A673 (cell line): ENCODE measurements at regions not wholly inside any gene's neighbourhood (a gene's known extent, or its start where the extent isn't known, plus 50 kb on each side); places are given as distances from the start of the nearest gene placed in this dataset.
"Not testable (repeated sequence)": the region's sequence is repeated elsewhere in the genome, so short reads cannot be mapped to it uniquely, and the experiment has no call there.

Experiments
- BruUV-seq: library from RNA; stranded (reverse); fragments of 400-500 nt; replicated peaks from 2 replicates; lab custom pipeline; 2021; lab: Mats Ljungman, UMichigan
- CTCF ChIA-PET: fragments of 300-600 bp; sonication (Branson Sonifier 250); formaldehyde crosslinking; loops from one replicate; lab custom pipeline; 2022; ENCODE audit warnings: antibody characterized with exemption; lab: Charles Lee
- POLR2A ChIA-PET: fragments of 300-600 bp; sonication (Branson Sonifier 250); formaldehyde crosslinking; loops from one replicate; lab custom pipeline; 2022; ENCODE audit warnings: antibody characterized with exemption; ENCODE audit not compliant: low non-redundant PET; lab: Charles Lee
- DNase-seq: peaks from one replicate; pipeline ENCODE4 v3.0.0-alpha.2; 2015; ENCODE audit warnings: low spot score
- H3K27ac ChIP-seq: fragments of 200-600 bp; sonication (generic); 2 replicates; pipeline ENCODE4 v1.5.1; 2016; ENCODE audit warnings: mixed run types, low read depth, mild to moderate bottlenecking, mixed read lengths, antibody characterized with exemption, low read length; ENCODE audit not compliant: poor library complexity, severe bottlenecking
- H3K27me3 ChIP-seq: fragments of 200-600 bp; sonication (generic); replicated peaks from 2 replicates; pipeline ENCODE4 v1.6.1; 2017; ENCODE audit warnings: mixed run types, low read depth, mild to moderate bottlenecking, mixed read lengths, antibody characterized with exemption, low read length; ENCODE audit not compliant: insufficient read depth, poor library complexity
- H3K36me3 ChIP-seq: fragments of 200-600 bp; sonication (generic); 2 replicates; pipeline ENCODE4 v1.6.1; 2016; ENCODE audit warnings: mixed run types, mild to moderate bottlenecking, mixed read lengths, antibody characterized with exemption, low read length; ENCODE audit not compliant: insufficient read depth, poor library complexity, severe bottlenecking
- H3K4me1 ChIP-seq: fragments of 200-600 bp; sonication (generic); 2 replicates; pipeline ENCODE4 v1.6.1; 2017; ENCODE audit warnings: mixed run types, mild to moderate bottlenecking, mixed read lengths, antibody characterized with exemption, low read length; ENCODE audit not compliant: insufficient read depth, poor library complexity, severe bottlenecking
- H3K4me3 ChIP-seq: fragments of 200-600 bp; sonication (generic); 2 replicates; pipeline ENCODE4 v1.5.1; 2016; ENCODE audit warnings: low read depth, mixed run types, mild to moderate bottlenecking, mixed read lengths, low read length; ENCODE audit not compliant: poor library complexity, severe bottlenecking
- H3K9me3 ChIP-seq: fragments of 200-600 bp; sonication (generic); 2 replicates; pipeline ENCODE4 v1.6.1; 2016; ENCODE audit warnings: mixed run types, low read depth, mild to moderate bottlenecking, mixed read lengths, antibody characterized with exemption, low read length; ENCODE audit not compliant: poor library complexity, severe bottlenecking
- EZH2 ChIP-seq: fragments of 200-600 bp; sonication (generic); IDR thresholded peaks from 2 replicates; pipeline ENCODE4 v1.6.1; 2017; ENCODE audit warnings: borderline replicate concordance, low read depth, mild to moderate bottlenecking, mixed read lengths, antibody characterized with exemption, low read length; ENCODE audit not compliant: poor library complexity, severe bottlenecking
- intact Hi-C: fragments of 100-400 bp; cut with micrococcal nuclease; formaldehyde crosslinking; loops from one replicate; pipeline ENCODE4 v1.10.0; 2022; ENCODE audit not compliant: unreplicated experiment
- TF ChIP-seq, protein P1 (sequence below): fragments of 300-800, 200-600 bp; sonication (generic); conservative IDR thresholded peaks from 2 replicates; pipeline ENCODE4 v1.5.1; 2017; ENCODE audit warnings: low read depth, mild to moderate bottlenecking, antibody characterized with exemption, low read length, moderate library complexity, mixed read lengths

DNA sequence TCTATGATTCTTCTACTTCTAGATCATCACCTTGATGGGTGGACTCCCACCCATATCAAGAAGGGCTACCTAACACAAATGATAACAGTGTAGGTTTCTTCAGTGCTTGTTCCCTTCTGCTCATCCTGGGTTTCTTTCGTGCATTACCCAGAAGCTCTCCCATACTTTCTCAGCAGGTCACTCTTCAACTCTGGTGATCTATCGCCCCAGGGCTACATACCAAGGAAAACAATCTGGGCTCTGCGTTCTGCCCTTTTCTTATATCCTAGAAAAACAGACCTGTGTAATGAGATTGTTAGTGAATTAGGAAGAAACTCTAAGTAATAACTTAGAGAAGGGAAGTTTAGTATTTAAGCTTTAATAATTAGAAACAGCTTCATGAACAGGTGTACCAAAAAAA, 370.6 kb upstream of the SPAG17 start:
- Histone ChIP-seq H3K9me3 (peaks cover 1% of the 10 kb centered on the region), H3K36me3 (no peaks in the 10 kb centered on the region), H3K4me1 (no peaks in the 10 kb centered on the region), H3K27ac (no peak overlapping the region), H3K27me3 (no peaks in the 10 kb centered on the region), H3K4me3 (no peak overlapping the region)
- no peak for DNase-seq
- TF ChIP-seq, protein P1, sequence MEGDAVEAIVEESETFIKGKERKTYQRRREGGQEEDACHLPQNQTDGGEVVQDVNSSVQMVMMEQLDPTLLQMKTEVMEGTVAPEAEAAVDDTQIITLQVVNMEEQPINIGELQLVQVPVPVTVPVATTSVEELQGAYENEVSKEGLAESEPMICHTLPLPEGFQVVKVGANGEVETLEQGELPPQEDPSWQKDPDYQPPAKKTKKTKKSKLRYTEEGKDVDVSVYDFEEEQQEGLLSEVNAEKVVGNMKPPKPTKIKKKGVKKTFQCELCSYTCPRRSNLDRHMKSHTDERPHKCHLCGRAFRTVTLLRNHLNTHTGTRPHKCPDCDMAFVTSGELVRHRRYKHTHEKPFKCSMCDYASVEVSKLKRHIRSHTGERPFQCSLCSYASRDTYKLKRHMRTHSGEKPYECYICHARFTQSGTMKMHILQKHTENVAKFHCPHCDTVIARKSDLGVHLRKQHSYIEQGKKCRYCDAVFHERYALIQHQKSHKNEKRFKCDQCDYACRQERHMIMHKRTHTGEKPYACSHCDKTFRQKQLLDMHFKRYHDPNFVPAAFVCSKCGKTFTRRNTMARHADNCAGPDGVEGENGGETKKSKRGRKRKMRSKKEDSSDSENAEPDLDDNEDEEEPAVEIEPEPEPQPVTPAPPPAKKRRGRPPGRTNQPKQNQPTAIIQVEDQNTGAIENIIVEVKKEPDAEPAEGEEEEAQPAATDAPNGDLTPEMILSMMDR: no peak
- TF ChIP-seq EZH2: no peak
- ChIA-PET CTCF (no interaction called here), POLR2A (no interaction called here)
- intact Hi-C loops: loop anchor here (10.0 kb wide), 1 partner anchor 809 kb away; the partner anchor contains the start of gene HAO2
- BruUV-seq: no TSS peak

DNA sequence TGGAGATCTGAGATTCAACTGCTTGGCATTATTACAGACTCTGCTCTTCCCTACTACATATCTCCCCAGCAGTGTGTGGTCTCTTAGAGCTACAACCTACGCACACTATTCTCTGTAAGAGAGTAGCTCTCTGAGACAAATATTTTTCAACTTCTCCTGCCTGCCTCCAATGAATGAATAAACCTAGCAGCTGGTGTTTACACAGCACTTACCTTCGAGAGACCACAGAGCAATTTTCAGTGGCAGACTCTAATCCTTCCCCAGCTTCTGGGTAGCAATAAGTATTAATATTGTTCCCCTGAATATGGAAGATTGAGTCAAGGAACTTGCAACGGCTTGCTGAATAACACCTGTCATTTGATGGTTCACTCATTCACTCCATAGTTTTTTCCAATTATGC, 350.9 kb upstream of the SPAG17 start:
- DNase-seq: no peak
- POLR2A ChIA-PET: no interaction called here
- no TSS peak for BruUV-seq

DNA sequence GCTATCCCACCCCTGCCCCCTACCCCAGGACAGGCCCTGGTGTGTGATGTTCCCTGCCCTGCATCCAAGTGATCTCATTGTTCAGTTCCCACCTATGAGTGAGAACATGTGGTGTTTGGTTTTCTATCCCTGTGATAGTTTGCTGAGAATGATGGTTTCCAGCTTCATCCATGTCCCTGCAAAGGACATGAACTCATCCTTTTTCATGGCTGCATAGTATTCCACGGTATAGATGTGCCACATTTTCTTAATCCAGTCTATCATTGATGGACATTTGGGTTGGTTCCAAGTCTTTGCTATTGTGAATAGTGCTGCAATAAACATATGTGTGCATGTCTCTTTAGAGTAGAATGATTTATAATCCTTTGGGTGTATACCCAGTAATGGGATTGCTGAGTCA, 326.9 kb upstream of the SPAG17 start:
- intact Hi-C loops, POLR2A ChIA-PET, H3K9me3 ChIP-seq, H3K4me3 ChIP-seq, H3K27ac ChIP-seq, H3K27me3 ChIP-seq, CTCF ChIA-PET, BruUV-seq, DNase-seq, H3K36me3 ChIP-seq, H3K4me1 ChIP-seq: not testable (repeated sequence)

More for the DNA sequence above, 350.9 kb upstream of the SPAG17 start:
- Histone ChIP-seq H3K36me3 (no peaks in the 10 kb centered on the region), H3K4me1 (no peaks in the 10 kb centered on the region), H3K27me3 (no peaks in the 10 kb centered on the region), H3K27ac (no peak overlapping the region), H3K4me3 (no peak overlapping the region), H3K9me3 (no peaks in the 10 kb centered on the region)
- intact Hi-C loops: no loop called here
- TF ChIP-seq, protein P1: no peak
- no peak for TF ChIP-seq EZH2
- CTCF ChIA-PET: no interaction called here

DNA sequence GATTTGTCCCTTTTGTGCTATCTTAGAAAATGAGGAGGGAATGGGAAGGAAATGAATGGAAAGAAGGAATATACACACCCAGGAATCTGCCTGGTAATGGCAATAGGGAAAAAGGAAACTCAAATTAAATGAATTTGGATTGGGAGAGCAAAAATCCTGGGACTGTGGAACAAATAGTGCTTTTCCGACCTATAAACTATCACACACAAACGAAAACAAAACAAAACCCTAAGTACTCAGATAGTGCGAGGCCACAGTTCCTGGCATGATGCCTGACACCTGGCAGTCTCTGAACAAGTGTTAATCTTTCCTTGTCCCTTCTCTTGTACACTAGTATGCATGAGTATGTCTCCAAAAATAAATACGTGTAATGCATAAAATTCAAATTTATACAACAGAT, 319.8 kb upstream of the SPAG17 start:
- peaks cover 8% of the 10 kb centered on the region for H3K4me1 ChIP-seq
- no peak for DNase-seq
- ChIA-PET POLR2A (no interaction called here), CTCF (no interaction called here)
- H3K27ac ChIP-seq: no peak overlapping the region
- no peak overlapping the region for H3K4me3 ChIP-seq
- no TSS peak for BruUV-seq
- intact Hi-C loops: no loop called here
- H3K9me3 ChIP-seq: no peaks in the 10 kb centered on the region
- TF ChIP-seq EZH2: no peak
- TF ChIP-seq, protein P1: no peak
- no peaks in the 10 kb centered on the region for H3K27me3 ChIP-seq
- H3K36me3 ChIP-seq: no peaks in the 10 kb centered on the region
